H1 (cell line): ENCODE measurements at regions not wholly inside any gene's neighbourhood (a gene's known extent, or its start where the extent isn't known, plus 50 kb on each side); places are given as distances from the start of the nearest gene placed in this dataset.

Experiments used
- CTCF ChIA-PET: fragments of 300-600 bp; sonication (Branson Sonifier 250); formaldehyde crosslinking; loops from one replicate; lab custom pipeline; 2021; ENCODE audit not compliant: partially characterized antibody; lab: Charles Lee
- POLR2A ChIA-PET: fragments of 300-600 bp; sonication (Branson Sonifier 250); formaldehyde crosslinking; loops from one replicate; lab custom pipeline; 2021; ENCODE audit warnings: inconsistent platforms; ENCODE audit not compliant: partially characterized antibody; lab: Charles Lee
- DNase-seq, 2 experiments: peaks; one replicate each; pipeline versions ENCODE4 v3.0.0 to v3.0.0-alpha.2; 2010 to 2022; ENCODE audit warnings: low spot score in 2 of 2, low read depth in 1 of 2, mixed read lengths in 1 of 2
- FAIRE-seq: peaks from 2 replicates; lab custom pipeline; 2011; peaks lifted over from hg19 to GRCh38; lab: Jason Lieb, UNC
- H2AFZ ChIP-seq: 2 replicates; pipeline ENCODE4 v1.8.1; 2012; ENCODE audit warnings: low read length, inconsistent platforms
- H2AK5ac ChIP-seq: 2 replicates; pipeline ENCODE4 v1.6.1; 2013; ENCODE audit warnings: low read depth, low read length
- H2BK120ac ChIP-seq: replicated peaks from 2 replicates; pipeline ENCODE3; 2013; ENCODE audit warnings: low read depth, low read length, inconsistent platforms
- H2BK12ac ChIP-seq: 2 replicates; pipeline ENCODE4 v1.6.1; 2013; ENCODE audit warnings: low read depth, low read length
- H2BK15ac ChIP-seq: 2 replicates; pipeline ENCODE4 v1.6.1; 2013; ENCODE audit warnings: low read length
- H2BK20ac ChIP-seq: 2 replicates; pipeline ENCODE4 v1.6.1; 2013; ENCODE audit warnings: low read length
- H2BK5ac ChIP-seq: 2 replicates; pipeline ENCODE4 v1.6.1; 2013; ENCODE audit warnings: low read depth, low read length
- H3K14ac ChIP-seq: 2 replicates; pipeline ENCODE4 v1.6.1; 2013; ENCODE audit warnings: inconsistent platforms; ENCODE audit not compliant: insufficient read length
- H3K18ac ChIP-seq: 2 replicates; pipeline ENCODE4 v1.6.1; 2013; ENCODE audit warnings: low read length; ENCODE audit errors: extremely low read depth
- H3K23ac ChIP-seq: 2 replicates; pipeline ENCODE4 v1.6.1; 2013; ENCODE audit warnings: inconsistent platforms; ENCODE audit not compliant: insufficient read length
- H3K23me2 ChIP-seq: 2 replicates; pipeline ENCODE4 v1.6.1; 2013; ENCODE audit warnings: low read depth, low read length
- H3K27ac ChIP-seq: 2 replicates; pipeline ENCODE4 v1.6.1; 2011; ENCODE audit warnings: low read depth, low read length, inconsistent platforms
- H3K27me3 ChIP-seq, 4 experiments: replicated peaks in 1 of 4; 1 replicate in 1 of 4; 2 replicates in 3 of 4; pipeline versions ENCODE4 v1.6.1 to v1.8.1; 2011 to 2013; ENCODE audit warnings: low read length in 3 of 4, mild to moderate bottlenecking in 3 of 4, inconsistent platforms in 2 of 4, mixed read lengths in 2 of 4, moderate library complexity in 1 of 4; ENCODE audit not compliant: control insufficient read depth in 3 of 4, insufficient read depth in 3 of 4; ENCODE audit errors: extremely low read depth in 1 of 4
- H3K36me3 ChIP-seq, 4 experiments: 2 replicates each; pipeline versions ENCODE4 v1.6.1 to v1.8.1; 2011 to 2013; ENCODE audit warnings: mild to moderate bottlenecking in 4 of 4, low read length in 3 of 4, moderate library complexity in 2 of 4, control low read depth in 1 of 4, inconsistent platforms in 1 of 4; ENCODE audit not compliant: insufficient read depth in 4 of 4, control insufficient read depth in 2 of 4
- H3K4ac ChIP-seq: replicated peaks from 2 replicates; pipeline ENCODE3; 2013; ENCODE audit warnings: low read length, low read depth, mixed read lengths, inconsistent platforms; ENCODE audit not compliant: insufficient read length
- H3K4me1 ChIP-seq, 4 experiments: replicated peaks in 1 of 4; 1 replicate in 1 of 4; 2 replicates in 3 of 4; pipeline versions ENCODE4 v1.6.1 to v1.8.1; 2011 to 2013; ENCODE audit warnings: low read length in 3 of 4, inconsistent platforms in 2 of 4, mixed read lengths in 1 of 4; ENCODE audit not compliant: insufficient read depth in 4 of 4, control insufficient read depth in 3 of 4
- H3K4me2 ChIP-seq, 2 experiments: 2 replicates each; pipeline versions ENCODE4 v1.6.1 to v1.8.1; 2011 to 2013; ENCODE audit warnings: low read depth in 2 of 2, low read length in 2 of 2, control low read depth in 1 of 2, inconsistent platforms in 1 of 2, mild to moderate bottlenecking in 1 of 2; ENCODE audit not compliant: insufficient read depth in 1 of 2
- H3K4me3 ChIP-seq, 4 experiments: fragments of 200-600, 300-600 bp in 1 of 4; sonication (generic), shearing (Covaris generic), sonication (Bioruptor Twin) in 1 of 4; 2 replicates each; pipeline versions ENCODE4 v1.5.1 to v1.8.1; 2011 to 2016; ENCODE audit warnings: low read length in 4 of 4, low read depth in 3 of 4, control low read depth in 2 of 4, inconsistent platforms in 2 of 4, mild to moderate bottlenecking in 2 of 4, mixed read lengths in 1 of 4, moderate library complexity in 1 of 4; ENCODE audit not compliant: insufficient read depth in 2 of 4; ENCODE audit errors: extremely low read depth in 1 of 4
- H3K56ac ChIP-seq: replicated peaks from 2 replicates; pipeline ENCODE3; 2013; ENCODE audit warnings: low read depth, mild to moderate bottlenecking, mixed read lengths, low read length, inconsistent platforms; ENCODE audit not compliant: insufficient read length
- H3K79me1 ChIP-seq: 2 replicates; pipeline ENCODE4 v1.6.1; 2013; ENCODE audit warnings: low read depth, low read length, control low read depth
- H3K79me2 ChIP-seq, 2 experiments: 2 replicates each; pipeline versions ENCODE4 v1.6.1 to v1.8.1; 2012 to 2013; ENCODE audit warnings: low read length in 2 of 2, mild to moderate bottlenecking in 2 of 2, inconsistent platforms in 1 of 2; ENCODE audit not compliant: insufficient read depth in 2 of 2, control insufficient read depth in 1 of 2
- H3K9ac ChIP-seq, 4 experiments: replicated peaks in 1 of 4; 1 replicate in 1 of 4; 2 replicates in 3 of 4; pipeline versions ENCODE4 v1.6.1 to v1.8.1; 2011 to 2013; ENCODE audit warnings: low read depth in 3 of 4, low read length in 3 of 4, control low read depth in 2 of 4, mild to moderate bottlenecking in 2 of 4, moderate library complexity in 2 of 4, inconsistent platforms in 1 of 4; ENCODE audit errors: extremely low read depth in 1 of 4
- H3K9me3 ChIP-seq, 2 experiments: 2 replicates each; pipeline versions ENCODE4 v1.6.1 to v1.8.1; 2012 to 2013; ENCODE audit warnings: mild to moderate bottlenecking in 2 of 2, moderate library complexity in 2 of 2, control low read depth in 1 of 2, inconsistent platforms in 1 of 2, low read depth in 1 of 2, low read length in 1 of 2, mixed read lengths in 1 of 2; ENCODE audit not compliant: insufficient read depth in 2 of 2
- H4K20me1 ChIP-seq, 2 experiments: replicated peaks in 1 of 2; 2 replicates each; pipeline versions ENCODE3 to v1.8.1; 2011 to 2013; ENCODE audit warnings: inconsistent platforms in 2 of 2, low read length in 2 of 2, mild to moderate bottlenecking in 1 of 2; ENCODE audit not compliant: insufficient read depth in 2 of 2, control insufficient read depth in 1 of 2
- H4K5ac ChIP-seq: 2 replicates; pipeline ENCODE4 v1.6.1; 2013; ENCODE audit warnings: low read length, low read depth, mixed read lengths, inconsistent platforms; ENCODE audit not compliant: insufficient read length
- H4K8ac ChIP-seq: 2 replicates; pipeline ENCODE4 v1.8.0; 2013; ENCODE audit warnings: mild to moderate bottlenecking, moderate library complexity, low read length, inconsistent platforms; ENCODE audit not compliant: insufficient read depth; ENCODE audit errors: extremely low read depth
- H4K91ac ChIP-seq: replicated peaks from 2 replicates; pipeline ENCODE3; 2013; ENCODE audit warnings: low read length, mixed read lengths, inconsistent platforms; ENCODE audit not compliant: insufficient read length
- RFX5 ChIP-seq: IDR thresholded peaks from 2 replicates; pipeline ENCODE4 v1.6.1; 2011; ENCODE audit warnings: low read depth, low read length, improper control_type of control experiment, borderline replicate concordance
- WGBS, 2 experiments: shearing (Covaris generic) in 1 of 2; methylation state at CpG; one replicate each; pipeline versions ENCODE4 v1.1.6 to v1.1.7; 2013 to 2015; ENCODE audit warnings: low lambda C conversion rate in 2 of 2, mixed read lengths in 2 of 2, inconsistent platforms in 1 of 2, low coverage in 1 of 2, missing lambda C conversion rate in 1 of 2; ENCODE audit not compliant: insufficient replicate concordance in 2 of 2, insufficient coverage in 1 of 2, insufficient read length in 1 of 2; ENCODE audit errors: extremely low coverage in 1 of 2, missing lambda C conversion rate in 1 of 2; 5-methylcytosine and 5-hydroxymethylcytosine counted together

- Histone ChIP-seq H2BK20ac (no peak overlapping the region), H2BK5ac (no peak overlapping the region), H3K9ac (no peak overlapping the region), H2BK120ac (no peak overlapping the region), H3K14ac (no peak overlapping the region), H2AFZ (no peak overlapping the region), H3K4me3 (no peak overlapping the region), H3K4me2 (no peak overlapping the region), H3K56ac (no peak overlapping the region), H4K8ac (no peak overlapping the region), H4K91ac (no peak overlapping the region), H3K79me1 (no peaks in the 10 kb centered on the region), H3K23ac (no peak overlapping the region), H3K27ac (no peak overlapping the region), H3K9me3 (no peaks in the 10 kb centered on the region), H3K4ac (no peak overlapping the region), H2BK15ac (no peak overlapping the region), H4K20me1 (no peaks in the 10 kb centered on the region), H4K5ac (no peak overlapping the region), H2BK12ac (no peak overlapping the region), H3K27me3 (no peaks in the 10 kb centered on the region), H3K79me2 (no peaks in the 10 kb centered on the region), H3K4me1 (no peaks in the 10 kb centered on the region), H3K23me2 (no peaks in the 10 kb centered on the region), H2AK5ac (no peak overlapping the region), H3K36me3 (no peaks in the 10 kb centered on the region), H3K18ac (no peak overlapping the region)
- CTCF ChIA-PET, result interaction anchor here (0.6 to 1.6 kb wide), 5 partner anchors 12 to 420 kb away, joined by 3 to 6 read pairs (median 3); no protein-coding TSS in a partner anchor
- DNase-seq, result no peak
- no peak for TF ChIP-seq RFX5
- 94% methylated on average over 3 of the region's 3 CpGs; no CpG with 5 or more reads in 1 of the 2 experiments for WGBS, 2 experiments
- no peak for FAIRE-seq
- POLR2A ChIA-PET, result no interaction called here
These were observed 267.9 kb upstream of the SLC7A11 start for GRCh38 chr4:138510053-138510452.
